ENCODE measurements at regions not wholly inside any gene's neighbourhood (a gene's known extent, or its start where the extent isn't known, plus 50 kb on each side); places are given as distances from the start of the nearest gene placed in this dataset.

DNA sequence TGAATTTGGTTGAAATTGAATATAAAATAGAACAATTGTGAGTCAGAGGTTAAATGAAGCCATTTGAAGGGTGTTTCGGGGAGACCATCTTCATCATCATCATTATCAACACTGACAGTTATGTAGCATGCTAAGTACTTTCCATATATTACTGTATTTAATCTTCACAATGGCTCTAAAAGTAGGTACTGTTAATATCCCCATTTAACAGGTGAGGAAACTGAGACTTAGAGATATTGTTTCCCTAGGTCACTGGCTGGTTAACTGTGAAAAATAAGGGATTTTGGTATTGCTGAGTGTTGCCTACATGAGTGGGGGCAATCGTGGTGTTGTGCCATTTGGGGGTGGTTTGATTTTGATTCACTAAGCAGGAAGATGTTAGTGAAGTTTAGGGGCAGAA, 100.3 kb downstream of the TBX19 start:
- TF ChIP-seq, protein P1, sequence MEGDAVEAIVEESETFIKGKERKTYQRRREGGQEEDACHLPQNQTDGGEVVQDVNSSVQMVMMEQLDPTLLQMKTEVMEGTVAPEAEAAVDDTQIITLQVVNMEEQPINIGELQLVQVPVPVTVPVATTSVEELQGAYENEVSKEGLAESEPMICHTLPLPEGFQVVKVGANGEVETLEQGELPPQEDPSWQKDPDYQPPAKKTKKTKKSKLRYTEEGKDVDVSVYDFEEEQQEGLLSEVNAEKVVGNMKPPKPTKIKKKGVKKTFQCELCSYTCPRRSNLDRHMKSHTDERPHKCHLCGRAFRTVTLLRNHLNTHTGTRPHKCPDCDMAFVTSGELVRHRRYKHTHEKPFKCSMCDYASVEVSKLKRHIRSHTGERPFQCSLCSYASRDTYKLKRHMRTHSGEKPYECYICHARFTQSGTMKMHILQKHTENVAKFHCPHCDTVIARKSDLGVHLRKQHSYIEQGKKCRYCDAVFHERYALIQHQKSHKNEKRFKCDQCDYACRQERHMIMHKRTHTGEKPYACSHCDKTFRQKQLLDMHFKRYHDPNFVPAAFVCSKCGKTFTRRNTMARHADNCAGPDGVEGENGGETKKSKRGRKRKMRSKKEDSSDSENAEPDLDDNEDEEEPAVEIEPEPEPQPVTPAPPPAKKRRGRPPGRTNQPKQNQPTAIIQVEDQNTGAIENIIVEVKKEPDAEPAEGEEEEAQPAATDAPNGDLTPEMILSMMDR (IDR thresholded peaks at IDR 0.05), result no peak
- no peak for TF ChIP-seq POLR2A (IDR thresholded peaks at IDR 0.05)

Measured in Peyer's patch (tissue), 4 donors.